Stimulated activated CD8-positive, alpha-beta memory T cell treated with anti-CD3 and anti-CD28 coated beads, Interleukin-7, amount 100 ng/mL, for 1 hour (primary cell): ENCODE measurements at regions not wholly inside any gene's neighbourhood (a gene's known extent, or its start where the extent isn't known, plus 50 kb on each side); places are given as distances from the start of the nearest gene placed in this dataset.

ENCODE experiments used
- DNase-seq, 2 donors: peaks; one replicate each; pipeline ENCODE4 v3.0.0-alpha.2; 2020; ENCODE audit warnings: low read depth in 2 of 2

DNA sequence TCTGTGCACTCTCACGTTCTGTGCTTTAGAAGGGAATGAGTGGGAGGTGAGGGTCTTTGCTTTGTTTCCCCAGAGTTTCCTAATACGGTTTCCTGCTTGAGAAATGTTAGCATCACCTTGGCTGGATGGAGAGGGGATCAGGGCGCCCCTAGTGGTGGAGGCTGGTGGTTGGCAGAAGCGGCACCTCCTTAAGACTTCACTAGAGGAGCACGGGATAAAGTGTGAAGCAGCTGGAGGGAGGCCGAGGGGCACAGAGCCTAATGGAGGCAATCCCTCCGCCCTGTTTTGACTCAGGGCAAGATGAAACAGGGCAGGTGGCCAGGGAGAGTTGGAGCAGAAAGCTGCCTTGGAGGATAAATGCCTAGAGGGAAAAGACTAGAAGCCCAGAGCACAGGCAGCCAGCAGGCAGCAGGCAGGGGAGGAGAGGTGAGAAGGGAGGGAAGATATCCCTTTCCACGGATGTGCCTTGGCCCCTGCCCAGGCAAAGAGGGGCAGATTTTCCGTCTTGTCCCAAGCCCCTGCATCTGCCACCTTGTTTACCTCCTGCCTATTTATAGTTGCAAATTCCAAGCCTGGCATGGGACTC lies 56.0 kb upstream of the BTRC start:
- peak; percentile 38 to 59 for DNase-seq

DNA sequence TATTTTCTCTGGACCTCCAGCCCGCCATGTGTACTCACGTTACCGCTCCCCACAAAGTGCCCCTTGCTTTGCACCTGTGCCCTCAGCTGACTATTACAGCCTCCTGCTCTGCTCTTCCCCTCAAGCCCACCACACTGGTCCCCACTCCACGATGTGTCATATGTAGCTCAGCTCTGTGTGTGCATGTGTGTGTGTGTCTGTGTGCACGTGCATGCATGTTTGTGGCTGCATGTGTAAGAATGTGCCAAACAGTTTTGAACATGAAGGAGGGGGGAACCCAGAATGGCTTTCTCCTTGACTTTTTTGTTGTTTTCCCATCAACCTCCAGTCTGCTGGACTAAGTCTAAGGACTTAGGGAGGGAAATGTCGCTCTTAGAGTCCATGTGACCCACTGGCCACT lies 54.8 kb upstream of the BTRC start:
- no peak for DNase-seq

DNA sequence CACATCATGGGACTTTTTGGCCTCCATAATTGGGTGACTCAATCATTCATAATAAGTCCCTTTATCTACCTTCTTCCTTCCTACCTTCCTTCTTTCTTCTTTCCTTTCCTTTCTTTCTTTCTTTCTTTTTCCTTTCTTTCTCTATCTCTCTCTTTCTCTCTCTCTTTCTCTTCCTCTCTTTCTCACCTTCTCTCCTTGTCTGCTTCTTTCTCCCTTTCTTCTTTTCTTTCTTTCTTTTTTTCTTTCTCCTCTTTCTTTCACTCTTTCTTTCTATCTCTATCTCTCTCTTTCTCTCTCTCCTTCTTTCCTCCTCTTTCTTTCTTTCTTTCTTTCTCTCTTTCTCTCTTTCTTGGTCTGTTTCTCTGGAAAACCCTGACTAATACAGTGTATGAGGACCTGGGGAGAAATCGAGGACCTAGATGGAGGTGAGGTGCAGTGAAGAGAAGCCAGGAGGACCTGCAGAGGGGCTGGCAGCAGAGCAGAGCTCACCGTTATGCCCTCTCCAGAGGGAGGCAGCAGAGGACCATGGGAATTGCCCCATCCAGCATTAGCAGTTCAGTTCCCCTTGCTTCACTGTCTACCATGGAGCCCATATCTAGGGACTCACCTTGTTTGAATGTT lies 52.7 kb upstream of the BTRC start:
- peak in 1 of 2 donors; percentile 5 for DNase-seq

DNA sequence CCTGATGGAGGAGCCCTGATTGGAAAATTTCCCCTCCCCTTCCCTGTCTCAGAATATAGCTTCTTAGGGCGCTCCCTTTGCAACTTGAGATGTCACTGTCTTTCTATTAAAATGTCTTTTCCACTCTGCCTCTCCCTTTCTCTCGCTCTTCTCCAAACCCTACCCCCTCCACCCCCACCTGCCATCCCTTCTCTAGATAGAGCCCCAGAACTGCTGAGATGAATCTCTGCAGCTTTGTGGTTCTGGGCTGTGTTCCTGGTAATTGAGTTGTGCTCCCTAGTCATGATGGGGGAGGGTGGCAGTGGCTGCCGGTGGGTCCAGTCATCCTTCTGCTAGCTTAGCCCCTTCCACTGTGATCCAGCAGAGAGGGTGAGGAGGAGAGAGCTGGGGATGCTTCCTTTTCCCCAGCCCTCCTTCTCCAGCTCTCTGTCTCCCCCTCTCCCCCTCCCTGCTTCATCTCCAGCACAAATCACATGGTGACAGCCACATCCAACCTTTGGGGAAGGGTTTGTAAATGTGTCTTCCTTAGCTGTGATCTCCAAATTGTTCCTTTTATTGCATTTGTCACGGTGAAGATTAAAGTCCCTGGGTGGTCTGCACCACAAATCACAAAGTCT lies 50.8 kb upstream of the BTRC start:
- no peak for DNase-seq
